ENCODE measurements at regions not wholly inside any gene's neighbourhood (a gene's known extent, or its start where the extent isn't known, plus 50 kb on each side); places are given as distances from the start of the nearest gene placed in this dataset.

DNA sequence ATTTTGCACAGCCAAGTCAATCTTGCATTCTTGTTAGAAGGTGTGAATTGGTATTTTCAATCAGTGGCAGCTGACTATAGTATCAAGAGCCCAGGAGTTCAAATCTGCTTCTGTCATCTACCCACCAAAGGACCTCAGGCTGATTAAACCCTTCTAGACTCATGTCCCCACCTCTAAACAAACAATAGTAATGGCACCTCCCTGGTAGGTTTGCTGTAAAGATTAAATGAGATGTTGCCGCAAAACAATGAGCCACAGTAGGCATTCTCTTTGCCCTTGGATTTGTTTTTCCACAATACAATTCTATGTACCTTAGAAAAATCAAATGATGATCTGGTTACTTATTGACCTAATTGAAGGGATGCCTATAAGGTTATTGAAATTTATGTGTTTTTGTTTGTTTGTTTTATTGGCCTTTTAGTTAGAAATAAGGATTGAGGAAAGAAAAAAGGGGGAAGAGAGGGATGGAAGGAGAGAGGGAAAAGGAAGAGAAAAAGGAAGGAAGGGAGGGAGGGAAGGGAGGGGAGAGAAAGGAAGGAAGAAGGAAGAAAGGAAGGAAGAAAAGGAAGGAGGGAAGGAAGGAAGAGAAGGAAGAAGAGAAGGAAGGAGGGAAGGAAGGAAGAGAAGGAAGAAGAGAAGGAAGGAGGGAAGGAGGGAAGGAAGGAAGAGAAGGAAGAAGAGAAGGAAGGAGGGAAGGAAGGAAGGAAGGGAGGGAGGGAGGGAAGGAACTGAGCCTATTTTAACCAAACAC, 110.7 kb downstream of the ETS2 start:
- Histone ChIP-seq H3K4me2 (ENCODE audit: insufficient read depth, low read length) (no peak overlapping the region), H4K20me1 (replicated peaks; ENCODE audit: control insufficient read depth, extremely low read depth, insufficient read depth, low read length) (no peaks in the 10 kb centered on the region), H3K9ac (replicated peaks; ENCODE audit: extremely low read depth, insufficient read depth, low read length) (no peak overlapping the region), H3K36me3 (ENCODE audit: control insufficient read depth in 2 of 2, extremely low read depth in 1 of 2, insufficient read depth in 2 of 2, low read length in 2 of 2) (no peaks in the 10 kb centered on the region), H3K79me2 (ENCODE audit: control insufficient read depth, insufficient read depth, low read length) (no peaks in the 10 kb centered on the region), H3K4me3 (replicated peaks in 1 of 3; ENCODE audit: insufficient read depth in 1 of 3, low read depth in 1 of 3, low read length in 3 of 3) (no peak overlapping the region), H2AFZ (ENCODE audit: low read depth, low read length) (no peak overlapping the region), H3K9me1 (replicated peaks; ENCODE audit: control insufficient read depth, extremely low read depth, insufficient read depth, low read length) (no peaks in the 10 kb centered on the region), H3K27ac (ENCODE audit: insufficient read depth, low read depth, low read length) (no peak overlapping the region), H3K4me1 (ENCODE audit: control insufficient read depth, extremely low read depth, insufficient read depth, low read length) (no peaks in the 10 kb centered on the region), H3K27me3 (ENCODE audit: control insufficient read depth in 2 of 2, insufficient read depth in 2 of 2, low read length in 2 of 2) (peaks cover 0 to 10% of the 10 kb centered on the region in 2 experiments), H3K9me3 (replicated peaks; ENCODE audit: control insufficient read depth, insufficient read depth, low read length) (no peaks in the 10 kb centered on the region)
- no peak for DNase-seq (ENCODE audit: low read depth, low spot score)
- no peak for FAIRE-seq
- TF ChIP-seq GATA2 (IDR thresholded peaks at IDR 0.05; ENCODE audit: insufficient read depth, insufficient read length, low read depth, low read length) (no peak), FOS (IDR thresholded peaks at IDR 0.05; ENCODE audit: borderline replicate concordance, insufficient read depth, low read length) (no peak), POLR2AphosphoS5 (IDR thresholded peaks at IDR 0.05; ENCODE audit: insufficient read depth, low read depth, low read length) (no peak), EZH2 (IDR thresholded peaks at IDR 0.05; ENCODE audit: borderline replicate concordance, low read depth, low read length, severe bottlenecking) (no peak), MYC (IDR thresholded peaks at IDR 0.05; ENCODE audit: low read depth, low read length) (no peak), JUN (IDR thresholded peaks at IDR 0.05; ENCODE audit: borderline replicate concordance, insufficient read depth, insufficient read length, low read depth) (no peak), POLR2A (IDR thresholded peaks at IDR 0.05; ENCODE audit: low read depth, low read length) (no peak)
- TF ChIP-seq, protein P1, sequence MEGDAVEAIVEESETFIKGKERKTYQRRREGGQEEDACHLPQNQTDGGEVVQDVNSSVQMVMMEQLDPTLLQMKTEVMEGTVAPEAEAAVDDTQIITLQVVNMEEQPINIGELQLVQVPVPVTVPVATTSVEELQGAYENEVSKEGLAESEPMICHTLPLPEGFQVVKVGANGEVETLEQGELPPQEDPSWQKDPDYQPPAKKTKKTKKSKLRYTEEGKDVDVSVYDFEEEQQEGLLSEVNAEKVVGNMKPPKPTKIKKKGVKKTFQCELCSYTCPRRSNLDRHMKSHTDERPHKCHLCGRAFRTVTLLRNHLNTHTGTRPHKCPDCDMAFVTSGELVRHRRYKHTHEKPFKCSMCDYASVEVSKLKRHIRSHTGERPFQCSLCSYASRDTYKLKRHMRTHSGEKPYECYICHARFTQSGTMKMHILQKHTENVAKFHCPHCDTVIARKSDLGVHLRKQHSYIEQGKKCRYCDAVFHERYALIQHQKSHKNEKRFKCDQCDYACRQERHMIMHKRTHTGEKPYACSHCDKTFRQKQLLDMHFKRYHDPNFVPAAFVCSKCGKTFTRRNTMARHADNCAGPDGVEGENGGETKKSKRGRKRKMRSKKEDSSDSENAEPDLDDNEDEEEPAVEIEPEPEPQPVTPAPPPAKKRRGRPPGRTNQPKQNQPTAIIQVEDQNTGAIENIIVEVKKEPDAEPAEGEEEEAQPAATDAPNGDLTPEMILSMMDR (IDR thresholded peaks at IDR 0.05; ENCODE audit: extremely low read depth in 1 of 2, insufficient read depth in 1 of 2, low read depth in 1 of 2, low read length in 2 of 2) = no peak
- TF ChIP-seq, protein P2, sequence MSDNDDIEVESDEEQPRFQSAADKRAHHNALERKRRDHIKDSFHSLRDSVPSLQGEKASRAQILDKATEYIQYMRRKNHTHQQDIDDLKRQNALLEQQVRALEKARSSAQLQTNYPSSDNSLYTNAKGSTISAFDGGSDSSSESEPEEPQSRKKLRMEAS (IDR thresholded peaks at IDR 0.05; ENCODE audit: insufficient read depth, insufficient read length) = no peak
- dilution Hi-C loops (cut with MboI; ENCODE audit: extremely low pct_ligation_motif_present, low sequenced_read_pairs) (no loop called here), intact Hi-C loops (cut with micrococcal nuclease) (no loop called here)
- BruUV-seq (replicated peaks) = no TSS peak
- CTCF ChIA-PET = interaction anchor here (1.7 kb wide), 1 partner anchor 28 kb away, joined by 4 read pairs; no protein-coding TSS in a partner anchor
- POLR2A ChIA-PET = no interaction called here

Measured in endothelial cell of umbilical vein (primary cell).